GM12865 (cell line): ENCODE measurements at regions not wholly inside any gene's neighbourhood (a gene's known extent, or its start where the extent isn't known, plus 50 kb on each side); places are given as distances from the start of the nearest gene placed in this dataset.
"Not testable (repeated sequence)": the region's sequence is repeated elsewhere in the genome, so short reads cannot be mapped to it uniquely, and the experiment has no call there.

Experiments used
- DNase-seq: peaks from one replicate; pipeline ENCODE4 v3.0.0; 2010; ENCODE audit warnings: low read depth
- H3K4me3 ChIP-seq: 2 replicates; pipeline ENCODE4 v1.5.1; 2011; ENCODE audit warnings: mild to moderate bottlenecking, low read depth, low read length, control low read depth
- CTCF ChIP-seq: IDR thresholded peaks from 2 replicates; pipeline ENCODE4 v1.5.1; 2011; ENCODE audit warnings: low read length, control low read depth, low read depth, inconsistent platforms; ENCODE audit not compliant: insufficient read depth; ENCODE audit errors: missing control alignments

GRCh38 chr5:104345222-104346016, 782.8 kb upstream of the NUDT12 start:
- no peak for TF ChIP-seq CTCF
- H3K4me3 ChIP-seq = no peak overlapping the region
- DNase-seq = peak; percentile 34

- TF ChIP-seq CTCF = no peak
- no peak for DNase-seq
- no peak overlapping the region for H3K4me3 ChIP-seq
Measured at GRCh38 chr5:104344809-104345208, 782.2 kb upstream of the NUDT12 start.

- DNase-seq = no peak
- no peak for TF ChIP-seq CTCF
- no peak overlapping the region for H3K4me3 ChIP-seq
Measured at GRCh38 chr5:104327801-104328200, 765.2 kb upstream of the NUDT12 start.

GRCh38 chr5:104326966-104327365, 764.4 kb upstream of the NUDT12 start:
- DNase-seq = no peak
- TF ChIP-seq CTCF = no peak
- H3K4me3 ChIP-seq = no peak overlapping the region

GRCh38 chr5:104325356-104325755, 762.8 kb upstream of the NUDT12 start:
- no peak overlapping the region for H3K4me3 ChIP-seq
- TF ChIP-seq CTCF = no peak
- no peak for DNase-seq

- not testable (repeated sequence) for DNase-seq
Measured at GRCh38 chr5:104316676-104317075, 754.1 kb upstream of the NUDT12 start.

GRCh38 chr5:104312481-104312880, 749.9 kb upstream of the NUDT12 start:
- no peak for TF ChIP-seq CTCF
- no peak for DNase-seq
- H3K4me3 ChIP-seq = no peak overlapping the region

More at GRCh38 chr5:104316676-104317075, 754.1 kb upstream of the NUDT12 start:
- H3K4me3 ChIP-seq = not testable (repeated sequence)
